IMR-90 (cell line): ENCODE measurements at regions not wholly inside any gene's neighbourhood (a gene's known extent, or its start where the extent isn't known, plus 50 kb on each side); places are given as distances from the start of the nearest gene placed in this dataset.

Experiments
- ATAC-seq: fragments of 200-7000 bp; cut with Tn5 transposase; 2 replicates; pipeline ENCODE4 v1.9.1; 2020; ENCODE audit warnings: low read depth, mild to moderate bottlenecking, moderate library complexity
- BruUV-seq: library from RNA; stranded (reverse); fragments of 400-500 nt; replicated peaks from 2 replicates; lab custom pipeline; 2021; lab: Mats Ljungman, UMichigan
- CTCF ChIA-PET: fragments of 300-600 bp; formaldehyde crosslinking; extraction: SDS; loops from one replicate; lab custom pipeline; 2021; ENCODE audit warnings: antibody characterized with exemption; lab: Yijun Ruan, JAX
- POLR2A ChIA-PET: fragments of 300-600 bp; sonication (Branson Sonifier 250); formaldehyde crosslinking; loops from one replicate; lab custom pipeline; 2022; ENCODE audit warnings: antibody characterized with exemption; ENCODE audit not compliant: unreplicated experiment; lab: Charles Lee
- DNase-seq: peaks from one replicate; pipeline ENCODE4 v3.0.0; 2013
- H2AFZ ChIP-seq: replicated peaks from 2 replicates; pipeline ENCODE3; 2013; ENCODE audit warnings: low read length, mild to moderate bottlenecking; ENCODE audit not compliant: poor library complexity
- H2AK5ac ChIP-seq: 2 replicates; pipeline ENCODE4 v1.6.1; 2013; ENCODE audit warnings: low read depth, low read length, inconsistent platforms
- H2AK9ac ChIP-seq: replicated peaks from 2 replicates; pipeline ENCODE3; 2013; ENCODE audit warnings: mild to moderate bottlenecking, low read depth, low read length, moderate library complexity; ENCODE audit not compliant: poor library complexity
- H2BK120ac ChIP-seq: 2 replicates; pipeline ENCODE4 v1.6.1; 2013; ENCODE audit warnings: low read depth, low read length, inconsistent platforms
- H2BK15ac ChIP-seq: 3 replicates; pipeline ENCODE4 v1.6.1; 2013; ENCODE audit warnings: low read depth, low read length, inconsistent platforms
- H2BK20ac ChIP-seq: 2 replicates; pipeline ENCODE4 v1.6.1; 2013; ENCODE audit warnings: low read depth, mild to moderate bottlenecking, inconsistent platforms, low read length, moderate library complexity
- H2BK5ac ChIP-seq: 2 replicates; pipeline ENCODE4 v1.6.1; 2013; ENCODE audit warnings: mild to moderate bottlenecking, low read depth, low read length, inconsistent platforms; ENCODE audit not compliant: poor library complexity, severe bottlenecking
- H3K14ac ChIP-seq: replicated peaks from 2 replicates; pipeline ENCODE4 v1.6.1; 2013; ENCODE audit warnings: low read depth, low read length, inconsistent platforms
- H3K18ac ChIP-seq: 2 replicates; pipeline ENCODE4 v1.6.1; 2013; ENCODE audit warnings: low read depth, low read length, control low read depth
- H3K23ac ChIP-seq: 2 replicates; pipeline ENCODE4 v1.6.1; 2013; ENCODE audit warnings: low read depth, low read length, inconsistent platforms
- H3K27ac ChIP-seq: 2 replicates; pipeline ENCODE4 v1.5.1; 2013; ENCODE audit warnings: mild to moderate bottlenecking, control low read depth, low read length; ENCODE audit not compliant: insufficient read depth
- H3K27me3 ChIP-seq: 2 replicates; pipeline ENCODE4 v1.6.1; 2013; ENCODE audit warnings: low read length; ENCODE audit not compliant: control insufficient read depth, insufficient read depth
- H3K36me3 ChIP-seq: 2 replicates; pipeline ENCODE4 v1.6.1; 2013; ENCODE audit warnings: low read length, mixed read lengths; ENCODE audit not compliant: control insufficient read depth, insufficient read depth
- H3K4ac ChIP-seq: 2 replicates; pipeline ENCODE4 v1.6.1; 2013; ENCODE audit warnings: low read depth, low read length, inconsistent platforms
- H3K4me1 ChIP-seq: 2 replicates; pipeline ENCODE4 v1.6.1; 2013; ENCODE audit warnings: low read length, mixed read lengths; ENCODE audit not compliant: control insufficient read depth, insufficient read depth
- H3K4me2 ChIP-seq: 2 replicates; pipeline ENCODE4 v1.6.1; 2013; ENCODE audit warnings: low read depth, mild to moderate bottlenecking, control low read depth, low read length, moderate library complexity
- H3K4me3 ChIP-seq: 2 replicates; pipeline ENCODE4 v1.5.1; 2013; ENCODE audit warnings: low read depth, mild to moderate bottlenecking, control low read depth, low read length, moderate library complexity; ENCODE audit not compliant: insufficient read depth
- H3K56ac ChIP-seq: 2 replicates; pipeline ENCODE4 v1.6.1; 2013; ENCODE audit warnings: low read length, inconsistent platforms; ENCODE audit not compliant: insufficient read depth; ENCODE audit errors: extremely low read depth
- H3K79me1 ChIP-seq, 2 experiments: 2 replicates each; pipeline ENCODE4 v1.6.1; 2013; ENCODE audit warnings: low read length in 2 of 2, inconsistent platforms in 1 of 2, low read depth in 1 of 2
- H3K9ac ChIP-seq: 2 replicates; pipeline ENCODE4 v1.6.1; 2013; ENCODE audit warnings: low read depth, low read length, control low read depth
- H3K9me1 ChIP-seq: 2 replicates; pipeline ENCODE4 v1.6.1; 2013; ENCODE audit warnings: low read length, inconsistent platforms; ENCODE audit not compliant: insufficient read depth
- H3K9me3 ChIP-seq: 2 replicates; pipeline ENCODE4 v1.6.1; 2013; ENCODE audit warnings: low read length; ENCODE audit not compliant: control insufficient read depth, insufficient read depth
- H4K20me1 ChIP-seq: 2 replicates; pipeline ENCODE4 v1.6.1; 2013; ENCODE audit warnings: low read length, inconsistent platforms; ENCODE audit not compliant: insufficient read depth
- H4K5ac ChIP-seq: 2 replicates; pipeline ENCODE4 v1.6.1; 2013; ENCODE audit warnings: mild to moderate bottlenecking, low read depth, low read length, control low read depth
- H4K8ac ChIP-seq, 2 experiments: 2 replicates each; pipeline ENCODE4 v1.6.1; 2013; ENCODE audit warnings: low read depth in 2 of 2, low read length in 2 of 2, control low read depth in 1 of 2, inconsistent platforms in 1 of 2
- H4K91ac ChIP-seq: 2 replicates; pipeline ENCODE4 v1.6.1; 2013; ENCODE audit warnings: low read depth, low read length, inconsistent platforms; ENCODE audit not compliant: insufficient read depth
- CEBPB ChIP-seq: IDR thresholded peaks from 2 replicates; pipeline ENCODE4 v1.6.1; 2012; ENCODE audit warnings: low read depth, low read length, improper control_type of control experiment
- MAFK ChIP-seq: IDR thresholded peaks from 2 replicates; pipeline ENCODE4 v1.6.1; 2012; ENCODE audit warnings: low read depth, low read length, improper control_type of control experiment
- MAZ ChIP-seq: IDR thresholded peaks from 2 replicates; pipeline ENCODE4 v1.6.1; 2012; ENCODE audit warnings: low read depth, mild to moderate bottlenecking, low read length, improper control_type of control experiment, moderate library complexity, borderline replicate concordance
- NFE2L2 ChIP-seq: fragments of 150-350 bp; IDR thresholded peaks from 2 replicates; pipeline ENCODE4 v1.6.1; 2016; ENCODE audit warnings: low read depth, mild to moderate bottlenecking, low read length
- RFX5 ChIP-seq: IDR thresholded peaks from 2 replicates; pipeline ENCODE4 v1.8.0; 2012; ENCODE audit warnings: low read depth, mild to moderate bottlenecking, low read length, moderate library complexity
- SMC3 ChIP-seq: fragments of 150-350 bp; IDR thresholded peaks from 2 replicates; pipeline ENCODE4 v1.6.1; 2016; ENCODE audit warnings: low read depth, mild to moderate bottlenecking, antibody characterized with exemption, low read length, moderate library complexity
- WGBS, 2 experiments: methylation state at CpG; one replicate each; pipeline versions ENCODE4 v1.1.5 to v1.1.7; 2013; ENCODE audit warnings: missing lambda C conversion rate in 2 of 2; ENCODE audit not compliant: insufficient read length in 1 of 2; ENCODE audit errors: extremely low coverage in 2 of 2; 5-methylcytosine and 5-hydroxymethylcytosine counted together
- dilution Hi-C: fragments of 300-500 bp; cut with HindIII; formaldehyde crosslinking; loops from one replicate; pipeline ENCODE4 v1.14.3; 2018; ENCODE audit warnings: low sequenced_read_pairs; ENCODE audit not compliant: unreplicated experiment
- in situ Hi-C: fragments of 300-500 bp; cut with MboI; formaldehyde crosslinking; loops from 3 replicates; pipeline ENCODE4 v1.14.3; 2019; ENCODE audit warnings: low sequenced_read_pairs, inconsistent platforms, mixed read lengths
- intact Hi-C: fragments of 100-400 bp; cut with micrococcal nuclease; formaldehyde crosslinking; loops from 2 replicates; pipeline ENCODE4 v1.10.0; 2022
- TF ChIP-seq, protein P1 (sequence below): fragments of 150-350 bp; IDR thresholded peaks from 2 replicates; pipeline ENCODE4 v1.6.1; 2017; ENCODE audit warnings: mild to moderate bottlenecking, antibody characterized with exemption, low read length, low read depth

DNA sequence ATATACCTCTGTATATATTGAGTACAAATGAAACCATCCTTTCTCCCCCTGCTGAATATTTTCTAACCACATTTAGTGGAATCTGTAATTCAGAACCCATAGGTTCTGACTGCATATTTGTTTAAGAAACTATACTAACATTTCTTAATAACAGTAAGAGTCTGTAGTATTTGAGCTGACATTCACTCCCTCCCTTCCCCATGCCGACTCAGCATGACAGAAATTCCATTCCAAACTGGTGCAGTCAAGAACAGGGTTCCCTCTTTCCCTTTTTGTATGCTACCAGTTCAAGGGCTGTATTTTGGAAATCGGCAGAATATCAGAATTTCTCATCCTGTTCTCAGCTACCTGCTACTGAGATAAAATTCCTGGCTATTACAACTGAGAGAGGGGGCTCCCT, 796.6 kb upstream of the DPPA4 start:
- BruUV-seq = no TSS peak
- in situ Hi-C loops = no loop called here
- no peak for DNase-seq

More for the DNA sequence above, 796.6 kb upstream of the DPPA4 start:
- Histone ChIP-seq H3K9me1 (no peaks in the 10 kb centered on the region), H3K14ac (no peak overlapping the region), H3K79me1 (no peaks in the 10 kb centered on the region), H3K4ac (no peak overlapping the region), H3K9ac (no peak overlapping the region), H3K27ac (no peak overlapping the region), H3K4me2 (no peak overlapping the region), H3K18ac (no peak overlapping the region), H2BK20ac (no peak overlapping the region), H3K9me3 (peaks cover 2% of the 10 kb centered on the region; the same call in 1 of the 2 replicates), H4K91ac (no peak overlapping the region), H4K8ac (no peak overlapping the region), H2AK5ac (no peak overlapping the region), H4K20me1 (no peaks in the 10 kb centered on the region), H2BK15ac (no peak overlapping the region), H3K27me3 (no peaks in the 10 kb centered on the region), H4K5ac (no peak overlapping the region), H2AK9ac (no peak overlapping the region), H2AFZ (no peak overlapping the region), H3K56ac (no peak overlapping the region), H2BK5ac (no peak overlapping the region), H3K4me1 (no peaks in the 10 kb centered on the region), H3K4me3 (no peak overlapping the region), H3K36me3 (no peaks in the 10 kb centered on the region), H2BK120ac (no peak overlapping the region), H3K23ac (no peak overlapping the region)
- CTCF ChIA-PET = no interaction called here
- no CpG with 5 or more reads among the region's 2 CpGs for WGBS, 2 experiments
- TF ChIP-seq SMC3 (no peak), NFE2L2 (no peak), RFX5 (no peak), CEBPB (no peak), MAFK (peak; percentile 57), MAZ (no peak)
- TF ChIP-seq, protein P1, sequence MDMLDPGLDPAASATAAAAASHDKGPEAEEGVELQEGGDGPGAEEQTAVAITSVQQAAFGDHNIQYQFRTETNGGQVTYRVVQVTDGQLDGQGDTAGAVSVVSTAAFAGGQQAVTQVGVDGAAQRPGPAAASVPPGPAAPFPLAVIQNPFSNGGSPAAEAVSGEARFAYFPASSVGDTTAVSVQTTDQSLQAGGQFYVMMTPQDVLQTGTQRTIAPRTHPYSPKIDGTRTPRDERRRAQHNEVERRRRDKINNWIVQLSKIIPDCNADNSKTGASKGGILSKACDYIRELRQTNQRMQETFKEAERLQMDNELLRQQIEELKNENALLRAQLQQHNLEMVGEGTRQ = no peak
- POLR2A ChIA-PET = no interaction called here
- peak; percentile 53 for ATAC-seq
- dilution Hi-C loops (no loop called here), intact Hi-C loops (no loop called here)
